GM23338 (cell line): ENCODE measurements at regions not wholly inside any gene's neighbourhood (a gene's known extent, or its start where the extent isn't known, plus 50 kb on each side); places are given as distances from the start of the nearest gene placed in this dataset.

ENCODE experiments used
- ATAC-seq: fragments of 200-7000 bp; cut with Tn5 transposase; 3 replicates; pipeline ENCODE4 v1.9.1; 2020
- DNase-seq: peaks from one replicate; pipeline ENCODE4 v3.0.0-alpha.2; 2015; ENCODE audit warnings: low spot score
- H2AFZ ChIP-seq: fragments of 200-600 bp; sonication (generic); 2 replicates; pipeline ENCODE4 v1.8.0; 2016; ENCODE audit warnings: antibody characterized with exemption, mild to moderate bottlenecking, moderate library complexity
- H3F3A ChIP-seq: fragments of 200-600 bp; sonication (generic); replicated peaks from 2 replicates; pipeline ENCODE4 v1.8.0; 2017; ENCODE audit warnings: antibody characterized with exemption, mixed run types, low read depth
- H3K27ac ChIP-seq: fragments of 200-600 bp; sonication (generic); 2 replicates; pipeline ENCODE4 v1.6.1; 2016; ENCODE audit warnings: low read depth
- H3K27me3 ChIP-seq: fragments of 200-600 bp; sonication (generic); 2 replicates; pipeline ENCODE4 v1.8.0; 2016; ENCODE audit warnings: mild to moderate bottlenecking, mixed run types, moderate library complexity; ENCODE audit not compliant: insufficient read depth
- H3K36me3 ChIP-seq: fragments of 200-600 bp; sonication (generic); 2 replicates; pipeline ENCODE4 v1.8.0; 2016; ENCODE audit warnings: mild to moderate bottlenecking; ENCODE audit not compliant: insufficient read depth
- H3K4me1 ChIP-seq: fragments of 200-600 bp; sonication (generic); 2 replicates; pipeline ENCODE4 v1.8.0; 2016; ENCODE audit warnings: mild to moderate bottlenecking, moderate library complexity; ENCODE audit not compliant: insufficient read depth
- H3K4me2 ChIP-seq: fragments of 200-600 bp; sonication (generic); 2 replicates; pipeline ENCODE4 v1.7.1; 2017; ENCODE audit warnings: mixed run types
- H3K4me3 ChIP-seq: fragments of 200-600 bp; sonication (generic); 2 replicates; pipeline ENCODE4 v1.6.1; 2016; ENCODE audit warnings: mixed run types
- H3K79me2 ChIP-seq: fragments of 200-600 bp; sonication (generic); replicated peaks from 2 replicates; pipeline ENCODE4 v1.8.0; 2017; ENCODE audit warnings: mild to moderate bottlenecking; ENCODE audit not compliant: insufficient read depth
- H3K9me2 ChIP-seq: fragments of 200-600 bp; sonication (generic); 2 replicates; pipeline ENCODE4 v1.8.0; 2017; ENCODE audit not compliant: insufficient read depth
- H4K20me1 ChIP-seq: fragments of 200-600 bp; sonication (generic); replicated peaks from 2 replicates; pipeline ENCODE4 v1.8.0; 2017; ENCODE audit warnings: mild to moderate bottlenecking; ENCODE audit not compliant: insufficient read depth
- H3K27ac Mint-ChIP-seq: 2 replicates; pipeline ENCODE4 v1.8.0; 2020; ENCODE audit warnings: inconsistent platforms, mild to moderate bottlenecking, moderate library complexity, mixed read lengths
- H3K27me3 Mint-ChIP-seq: 3 replicates; pipeline ENCODE4 v1.8.0; 2022; ENCODE audit warnings: low read depth, mild to moderate bottlenecking, moderate library complexity, mixed read lengths, inconsistent platforms; ENCODE audit not compliant: insufficient read depth, poor library complexity
- H3K36me3 Mint-ChIP-seq: 3 replicates; pipeline ENCODE4 v1.8.0; 2021; ENCODE audit warnings: low read depth, mild to moderate bottlenecking, inconsistent platforms, moderate library complexity, mixed read lengths
- H3K4me1 Mint-ChIP-seq: 3 replicates; pipeline ENCODE4 v1.8.0; 2020; ENCODE audit warnings: mild to moderate bottlenecking, inconsistent platforms, mixed read lengths
- H3K4me3 Mint-ChIP-seq: 3 replicates; pipeline ENCODE4 v1.8.0; 2021; ENCODE audit warnings: moderate library complexity, mild to moderate bottlenecking, inconsistent platforms, mixed read lengths
- H3K9me3 Mint-ChIP-seq: 3 replicates; pipeline ENCODE4 v1.8.0; 2020; ENCODE audit warnings: moderate library complexity, mild to moderate bottlenecking, inconsistent platforms, mixed read lengths
- CREB1 ChIP-seq: fragments of 250-450 bp; sonication (Bioruptor Pico); IDR thresholded peaks from 2 replicates; pipeline ENCODE4 v1.5.0; 2020; ENCODE audit warnings: low read depth, mild to moderate bottlenecking, moderate library complexity
- CTCF ChIP-seq, 2 experiments: fragments of 200-600 bp in 1 of 2; sonication (generic) in 1 of 2; conservative IDR thresholded peaks; 2 replicates each; pipeline versions ENCODE4 v1.5.1 to v1.6.1; 2016 to 2017; ENCODE audit warnings: antibody characterized with exemption in 2 of 2, low read depth in 2 of 2, mild to moderate bottlenecking in 2 of 2, moderate library complexity in 1 of 2
- ETS1 ChIP-seq: IDR thresholded peaks from 2 replicates; pipeline ENCODE4 v1.6.1; 2016; ENCODE audit warnings: antibody characterized with exemption
- EZH2 ChIP-seq: fragments of 200-600 bp; sonication (generic); IDR thresholded peaks from one replicate; pipeline ENCODE4 v1.8.0; 2017; ENCODE audit warnings: antibody characterized with exemption, mild to moderate bottlenecking, low read depth; ENCODE audit not compliant: unreplicated experiment
- EZH2phosphoT487 ChIP-seq: fragments of 200-600 bp; sonication (generic); IDR thresholded peaks from one replicate; pipeline ENCODE4 v1.8.1; 2018; ENCODE audit warnings: antibody characterized with exemption; ENCODE audit not compliant: unreplicated experiment
- JUNB ChIP-seq: IDR thresholded peaks from one replicate; pipeline ENCODE4 v1.6.1; 2016; ENCODE audit warnings: antibody characterized with exemption; ENCODE audit not compliant: unreplicated experiment
- NANOG ChIP-seq: IDR thresholded peaks from 2 replicates; pipeline ENCODE4 v1.6.1; 2016; ENCODE audit warnings: antibody characterized with exemption, borderline replicate concordance
- POLR2AphosphoS5 ChIP-seq: IDR thresholded peaks from 2 replicates; pipeline ENCODE4 v1.6.1; 2016; ENCODE audit warnings: antibody characterized with exemption, low read depth
- REST ChIP-seq: IDR thresholded peaks from one replicate; pipeline ENCODE4 v1.6.1; 2018; ENCODE audit warnings: antibody characterized with exemption; ENCODE audit not compliant: unreplicated experiment
- STAT1 ChIP-seq: IDR thresholded peaks from one replicate; pipeline ENCODE4 v1.6.1; 2016; ENCODE audit warnings: antibody characterized with exemption; ENCODE audit not compliant: unreplicated experiment
- ZNF114 ChIP-seq: fragments of 250-450 bp; sonication (Bioruptor Pico); IDR thresholded peaks from 2 replicates; pipeline ENCODE4 v1.5.0; 2020; ENCODE audit warnings: mild to moderate bottlenecking, moderate library complexity
- ZNF462 ChIP-seq: fragments of 250-450 bp; sonication (Bioruptor Pico); IDR thresholded peaks from 2 replicates; pipeline ENCODE4 v1.5.0; 2020; ENCODE audit warnings: mild to moderate bottlenecking, moderate library complexity

- TF ChIP-seq REST (no peak), STAT1 (no peak), CREB1 (CRISPR knock-in tag) (no peak), POLR2AphosphoS5 (no peak)
These were observed 194.6 kb upstream of the SDK2 start (continued) for GRCh38 chr17:73838815-73839214.

GRCh38 chr17:73840829-73841228, 196.6 kb upstream of the SDK2 start:
- no peaks in the 10 kb centered on the region for H3K4me1 Mint-ChIP-seq
- no peak for ATAC-seq
- H4K20me1 ChIP-seq: no peaks in the 10 kb centered on the region
- no peaks in the 10 kb centered on the region for H3K4me1 ChIP-seq
- no peaks in the 10 kb centered on the region for H3K9me2 ChIP-seq
- DNase-seq: no peak
- peaks cover 13% of the 10 kb centered on the region for H3K27me3 Mint-ChIP-seq
- H3K4me2 ChIP-seq: no peak overlapping the region
- no peaks in the 10 kb centered on the region for H3K79me2 ChIP-seq
- no peak overlapping the region for H3K4me3 ChIP-seq
- no peaks in the 10 kb centered on the region for H3K27me3 ChIP-seq
- H3K36me3 ChIP-seq: no peaks in the 10 kb centered on the region
- peaks cover 9% of the 10 kb centered on the region; the same call in 2 of the 3 replicates for H3K9me3 Mint-ChIP-seq
- H3K27ac ChIP-seq: no peak overlapping the region
- no peak overlapping the region for H2AFZ ChIP-seq
- H3F3A ChIP-seq: no peaks in the 10 kb centered on the region
- no peak overlapping the region for H3K27ac Mint-ChIP-seq
- no peaks in the 10 kb centered on the region for H3K36me3 Mint-ChIP-seq
- no peak overlapping the region for H3K4me3 Mint-ChIP-seq
- TF ChIP-seq STAT1 (no peak), JUNB (no peak), ZNF114 (no peak), ETS1 (no peak), NANOG (no peak), CREB1 (CRISPR knock-in tag) (no peak), ZNF462 (CRISPR knock-in tag) (no peak), EZH2 (no peak), EZH2phosphoT487 (no peak), CTCF (conservative IDR thresholded peaks at IDR 0.05; ENCODE audit: low read depth in 2 of 2) (no peak)
